GM12878 (cell line): ENCODE measurements at regions not wholly inside any gene's neighbourhood (a gene's known extent, or its start where the extent isn't known, plus 50 kb on each side); places are given as distances from the start of the nearest gene placed in this dataset.

Experiments
- ATAC-seq: fragments of 200-7000 bp; cut with Tn5 transposase; 3 replicates; pipeline ENCODE4 v1.9.1; 2020; ENCODE audit warnings: mild to moderate bottlenecking, moderate library complexity
- BruUV-seq: library from RNA; stranded (reverse); fragments of 400-500 nt; replicated peaks from 2 replicates; lab custom pipeline; 2021; lab: Mats Ljungman, UMichigan
- CTCF ChIA-PET: fragments of 300-600 bp; sonication (Branson Sonifier 250); formaldehyde crosslinking; extraction: SDS; loops from one replicate; lab custom pipeline; 2021; ENCODE audit warnings: inconsistent platforms; lab: Yijun Ruan, JAX
- POLR2A ChIA-PET: fragments of 350-600 bp; formaldehyde crosslinking; extraction: SDS; loops from one replicate; lab custom pipeline; 2021; ENCODE audit warnings: inconsistent platforms; lab: Charles Lee
- RAD21 ChIA-PET: fragments of 300-600 bp; sonication (Branson Sonifier 250); formaldehyde crosslinking; loops from one replicate; lab custom pipeline; 2023; ENCODE audit warnings: antibody characterized with exemption; ENCODE audit not compliant: unreplicated experiment; lab: Charles Lee
- SMC1A ChIA-PET: fragments of 300-600 bp; sonication (Branson Sonifier 250); formaldehyde crosslinking; loops from one replicate; lab custom pipeline; 2023; ENCODE audit not compliant: unreplicated experiment, uncharacterized antibody; lab: Charles Lee
- DNase-seq: peaks from one replicate; pipeline ENCODE4 v3.0.0-alpha.2; 2011; ENCODE audit warnings: low read depth, low spot score
- FAIRE-seq: peaks from 3 replicates; lab custom pipeline; 2011; peaks lifted over from hg19 to GRCh38; lab: Jason Lieb, UNC
- H2AFZ ChIP-seq: 2 replicates; pipeline ENCODE4 v1.6.0; 2011; ENCODE audit warnings: low read depth, low read length, control low read depth; ENCODE audit not compliant: control insufficient read depth
- H3K27ac ChIP-seq: 2 replicates; pipeline ENCODE4 v1.5.1; 2011; ENCODE audit warnings: control low read depth; ENCODE audit not compliant: control insufficient read depth, insufficient read depth
- H3K27me3 ChIP-seq, 2 experiments: replicated peaks in 1 of 2; 2 replicates each; pipeline versions ENCODE4 v1.6.0 to v1.6.1; 2011; ENCODE audit warnings: low read length in 1 of 2; ENCODE audit not compliant: control insufficient read depth in 2 of 2, insufficient read depth in 2 of 2
- H3K36me3 ChIP-seq, 2 experiments: 2 replicates each; pipeline ENCODE4 v1.5.1; 2011; ENCODE audit warnings: low read length in 1 of 2; ENCODE audit not compliant: control insufficient read depth in 2 of 2, insufficient read depth in 2 of 2
- H3K4me1 ChIP-seq: 2 replicates; pipeline ENCODE4 v1.6.1; 2011; ENCODE audit warnings: mild to moderate bottlenecking, low read length, moderate library complexity, mixed read lengths; ENCODE audit not compliant: control insufficient read depth, insufficient read depth
- H3K4me2 ChIP-seq: 2 replicates; pipeline ENCODE4 v1.6.0; 2011; ENCODE audit warnings: control low read depth; ENCODE audit not compliant: control insufficient read depth, insufficient read depth
- H3K4me3 ChIP-seq: fragments of 200-600 bp; sonication (generic); 2 replicates; pipeline ENCODE4 v1.5.1; 2016
- H3K79me2 ChIP-seq: 2 replicates; pipeline ENCODE4 v1.6.0; 2011; ENCODE audit warnings: low read length; ENCODE audit not compliant: control insufficient read depth, insufficient read depth
- H3K9ac ChIP-seq: 2 replicates; pipeline ENCODE4 v1.8.0; 2011; ENCODE audit warnings: low read length, control low read depth, mixed read lengths; ENCODE audit not compliant: control insufficient read depth, insufficient read depth
- H3K9me3 ChIP-seq: replicated peaks from 3 replicates; pipeline ENCODE4 v1.5.1; 2011; ENCODE audit warnings: mild to moderate bottlenecking, low read length; ENCODE audit not compliant: control insufficient read depth, insufficient read depth
- H4K20me1 ChIP-seq: 2 replicates; pipeline ENCODE4 v1.6.0; 2011; ENCODE audit not compliant: control insufficient read depth, insufficient read depth
- CBX5 ChIP-seq: sonication (generic); IDR thresholded peaks from 2 replicates; pipeline ENCODE4 v1.6.1; 2016; ENCODE audit warnings: low read depth, moderate library complexity, mild to moderate bottlenecking, inconsistent platforms
- CREB1 ChIP-seq: IDR thresholded peaks from 2 replicates; pipeline ENCODE4 v1.6.1; 2012; ENCODE audit warnings: low read depth, mild to moderate bottlenecking, inconsistent platforms
- FOS ChIP-seq: IDR thresholded peaks from 3 replicates; pipeline ENCODE4 v1.6.1; 2011; ENCODE audit warnings: borderline replicate concordance; ENCODE audit not compliant: insufficient read length; ENCODE audit errors: extremely low read depth
- GATAD2B ChIP-seq: fragments of 450-650 bp; conservative IDR thresholded peaks from 2 replicates; pipeline ENCODE4 v1.6.1; 2017; ENCODE audit warnings: low read depth, mild to moderate bottlenecking, moderate library complexity
- KAT2A ChIP-seq: conservative IDR thresholded peaks from 2 replicates; pipeline ENCODE4 v1.6.1; 2011; ENCODE audit warnings: low read depth, low read length; ENCODE audit not compliant: control insufficient read depth
- MYC ChIP-seq: IDR thresholded peaks from 2 replicates; pipeline ENCODE4 v1.6.1; 2011; ENCODE audit warnings: mild to moderate bottlenecking, low read length, moderate library complexity, inconsistent platforms; ENCODE audit not compliant: insufficient read depth, insufficient replicate concordance, insufficient read length, severe bottlenecking
- SIX5 ChIP-seq: IDR thresholded peaks from 2 replicates; pipeline ENCODE4 v1.6.1; 2011; ENCODE audit warnings: mild to moderate bottlenecking, low read depth, low read length, moderate library complexity; ENCODE audit not compliant: severe bottlenecking
- SMAD1 ChIP-seq: fragments of 450-650 bp; IDR thresholded peaks from 2 replicates; pipeline ENCODE4 v1.6.1; 2018; ENCODE audit warnings: mild to moderate bottlenecking, low read depth; ENCODE audit not compliant: partially characterized antibody
- SMAD5 ChIP-seq: IDR thresholded peaks from 2 replicates; pipeline ENCODE4 v1.6.1; 2016; ENCODE audit warnings: antibody characterized with exemption, low read depth
- SPI1 ChIP-seq: IDR thresholded peaks from 2 replicates; pipeline ENCODE4 v1.6.1; 2011; ENCODE audit warnings: low read depth, mild to moderate bottlenecking, low read length, moderate library complexity, borderline replicate concordance; ENCODE audit not compliant: insufficient read depth
- USF1 ChIP-seq: IDR thresholded peaks from 2 replicates; pipeline ENCODE4 v1.6.1; 2011; ENCODE audit warnings: borderline replicate concordance, low read depth, mild to moderate bottlenecking, moderate library complexity, mixed read lengths, low read length; ENCODE audit not compliant: insufficient read depth; ENCODE audit errors: extremely low read length
- WRNIP1 ChIP-seq: IDR thresholded peaks from 2 replicates; pipeline ENCODE4 v1.6.1; 2011; ENCODE audit warnings: low read depth, low read length, improper control_type of control experiment, borderline replicate concordance
- WGBS: methylation state at CpG from one replicate; pipeline ENCODE4 v1.1.6; 2016; ENCODE audit warnings: low lambda C conversion rate; ENCODE audit not compliant: insufficient replicate concordance, insufficient coverage; ENCODE audit errors: missing lambda C conversion rate; 5-methylcytosine and 5-hydroxymethylcytosine counted together
- in situ Hi-C: fragments of 300-500 bp; cut with MboI; formaldehyde crosslinking; loops from 9 replicates; pipeline ENCODE4 v1.14.3; 2018; ENCODE audit warnings: mixed read lengths
- intact Hi-C: fragments of 100-400 bp; cut with micrococcal nuclease; formaldehyde crosslinking; loops from one replicate; pipeline ENCODE4 v1.14.2; 2022; ENCODE audit not compliant: unreplicated experiment
- TF ChIP-seq, protein P1 (sequence below): fragments of 450-650 bp; IDR thresholded peaks from 2 replicates; pipeline ENCODE4 v1.6.1; 2016; ENCODE audit warnings: mild to moderate bottlenecking

DNA sequence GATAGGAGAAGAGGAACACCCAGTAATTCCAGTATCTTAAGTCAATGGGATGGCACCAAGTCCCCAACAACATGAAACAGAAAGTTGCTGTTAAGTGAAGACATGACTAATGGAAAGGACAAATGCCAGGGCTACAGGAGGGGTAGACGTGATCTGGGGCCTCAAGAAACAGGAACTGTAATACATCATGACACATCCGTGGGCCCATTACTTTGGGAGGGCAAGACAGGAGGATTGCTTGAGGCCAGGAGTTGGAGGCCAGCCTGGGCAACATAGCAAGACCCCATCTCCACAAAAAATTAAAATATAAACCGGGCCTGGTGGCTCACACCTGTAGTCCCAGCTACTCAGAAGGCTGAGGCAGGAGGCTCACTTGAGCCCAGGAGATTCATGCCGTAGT is 408.6 kb upstream of the PRKCQ start:
- H3K4me2 ChIP-seq: no peak overlapping the region
- no peaks in the 10 kb centered on the region for H3K4me1 ChIP-seq
- BruUV-seq: no TSS peak
- DNase-seq (no peak), FAIRE-seq (no peak), ATAC-seq (no peak)
- ChIA-PET SMC1A (no interaction called here), POLR2A (interaction anchor here (0.7 kb wide), 1 partner anchor 57 kb away, joined by 4 read pairs; no protein-coding TSS in a partner anchor), RAD21 (no interaction called here), CTCF (interaction anchor here (0.8 kb wide), 1 partner anchor 68 kb away, joined by 4 read pairs; no protein-coding TSS in a partner anchor)
- H3K79me2 ChIP-seq: no peaks in the 10 kb centered on the region
- H3K27ac ChIP-seq: no peak overlapping the region
- no peak overlapping the region for H3K4me3 ChIP-seq
- in situ Hi-C loops: no loop called here
- H3K9ac ChIP-seq: no peak overlapping the region
- H2AFZ ChIP-seq: no peak overlapping the region
- H3K36me3 ChIP-seq: no peaks in the 10 kb centered on the region
- no peaks in the 10 kb centered on the region for H4K20me1 ChIP-seq
- H3K27me3 ChIP-seq: no peaks in the 10 kb centered on the region
- intact Hi-C loops: no loop called here
- WGBS: 39% methylated on average over 4 of the region's 4 CpGs
- no peaks in the 10 kb centered on the region for H3K9me3 ChIP-seq
- TF ChIP-seq SPI1 (peak; percentile 13; the same call in 1 of the 2 replicates), USF1 (no peak)

- WGBS: 52% methylated on average over 8 of the region's 8 CpGs
- Histone ChIP-seq H3K4me2 (no peak overlapping the region), H4K20me1 (no peaks in the 10 kb centered on the region), H3K9ac (no peak overlapping the region), H3K4me1 (no peaks in the 10 kb centered on the region), H3K27me3 (no peaks in the 10 kb centered on the region), H3K27ac (no peak overlapping the region), H3K36me3 (no peaks in the 10 kb centered on the region), H3K9me3 (no peaks in the 10 kb centered on the region), H3K4me3 (no peak overlapping the region), H3K79me2 (no peaks in the 10 kb centered on the region), H2AFZ (no peak overlapping the region)
- SMC1A ChIA-PET: no interaction called here
- no peak for ATAC-seq
- FAIRE-seq: no peak
- RAD21 ChIA-PET: no interaction called here
- POLR2A ChIA-PET: no interaction called here
- intact Hi-C loops: no loop called here
- in situ Hi-C loops: no loop called here
- BruUV-seq: no TSS peak
- DNase-seq: no peak
- TF ChIP-seq, protein P1, sequence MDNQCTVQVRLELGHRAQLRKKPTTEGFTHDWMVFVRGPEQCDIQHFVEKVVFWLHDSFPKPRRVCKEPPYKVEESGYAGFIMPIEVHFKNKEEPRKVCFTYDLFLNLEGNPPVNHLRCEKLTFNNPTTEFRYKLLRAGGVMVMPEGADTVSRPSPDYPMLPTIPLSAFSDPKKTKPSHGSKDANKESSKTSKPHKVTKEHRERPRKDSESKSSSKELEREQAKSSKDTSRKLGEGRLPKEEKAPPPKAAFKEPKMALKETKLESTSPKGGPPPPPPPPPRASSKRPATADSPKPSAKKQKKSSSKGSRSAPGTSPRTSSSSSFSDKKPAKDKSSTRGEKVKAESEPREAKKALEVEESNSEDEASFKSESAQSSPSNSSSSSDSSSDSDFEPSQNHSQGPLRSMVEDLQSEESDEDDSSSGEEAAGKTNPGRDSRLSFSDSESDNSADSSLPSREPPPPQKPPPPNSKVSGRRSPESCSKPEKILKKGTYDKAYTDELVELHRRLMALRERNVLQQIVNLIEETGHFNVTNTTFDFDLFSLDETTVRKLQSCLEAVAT: no peak
- TF ChIP-seq GATAD2B (no peak), FOS (no peak), SMAD1 (no peak), CBX5 (no peak), KAT2A (no peak), MYC (no peak), SMAD5 (no peak), WRNIP1 (no peak), CREB1 (no peak), SPI1 (no peak), SIX5 (no peak)
- CTCF ChIA-PET: no interaction called here
Observed at GRCh38 chr10:6987536-6987945, 407.5 kb upstream of the PRKCQ start.
